ENCODE measurements at regions not wholly inside any gene's neighbourhood (a gene's known extent, or its start where the extent isn't known, plus 50 kb on each side); places are given as distances from the start of the nearest gene placed in this dataset.

DNA sequence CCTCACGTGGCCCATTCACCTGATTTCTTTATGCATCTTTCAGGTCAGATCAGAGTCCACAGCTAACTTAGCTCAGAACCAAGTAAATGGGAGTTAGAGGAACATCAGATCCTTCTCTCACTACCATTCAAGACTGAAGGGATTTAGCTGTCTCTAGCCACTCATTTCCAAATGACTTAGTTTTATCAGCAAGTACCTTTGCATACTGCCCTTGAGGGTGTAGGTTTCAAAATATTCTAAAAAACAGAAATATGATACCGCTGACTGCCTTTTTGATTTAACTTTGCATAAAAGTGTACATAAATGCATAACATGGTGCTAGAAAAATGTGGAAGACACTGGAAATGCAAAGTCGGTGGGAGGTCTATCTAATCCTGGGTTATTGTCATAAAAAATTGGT, 500.6 kb upstream of the CHORDC1 start:
- Histone ChIP-seq H3K79me2 (ENCODE audit: insufficient read depth, low read depth) (no peaks in the 10 kb centered on the region), H3K4me3 (IDR thresholded peaks at IDR 0.05; ENCODE audit: insufficient read depth, low read depth, low read length) (no peak overlapping the region), H3K9ac (no peak overlapping the region), H4K20me1 (ENCODE audit: insufficient read depth) (no peaks in the 10 kb centered on the region), H3K36me3 (ENCODE audit: insufficient read depth) (no peaks in the 10 kb centered on the region), H3K4me2 (no peak overlapping the region), H3K4me1 (ENCODE audit: low read depth, poor library complexity, severe bottlenecking) (no peaks in the 10 kb centered on the region), H3K27me3 (ENCODE audit: insufficient read depth, low read depth) (no peaks in the 10 kb centered on the region), H3K27ac (no peak overlapping the region), H2AFZ (ENCODE audit: low read depth) (no peak overlapping the region)
- TF ChIP-seq, protein P1, sequence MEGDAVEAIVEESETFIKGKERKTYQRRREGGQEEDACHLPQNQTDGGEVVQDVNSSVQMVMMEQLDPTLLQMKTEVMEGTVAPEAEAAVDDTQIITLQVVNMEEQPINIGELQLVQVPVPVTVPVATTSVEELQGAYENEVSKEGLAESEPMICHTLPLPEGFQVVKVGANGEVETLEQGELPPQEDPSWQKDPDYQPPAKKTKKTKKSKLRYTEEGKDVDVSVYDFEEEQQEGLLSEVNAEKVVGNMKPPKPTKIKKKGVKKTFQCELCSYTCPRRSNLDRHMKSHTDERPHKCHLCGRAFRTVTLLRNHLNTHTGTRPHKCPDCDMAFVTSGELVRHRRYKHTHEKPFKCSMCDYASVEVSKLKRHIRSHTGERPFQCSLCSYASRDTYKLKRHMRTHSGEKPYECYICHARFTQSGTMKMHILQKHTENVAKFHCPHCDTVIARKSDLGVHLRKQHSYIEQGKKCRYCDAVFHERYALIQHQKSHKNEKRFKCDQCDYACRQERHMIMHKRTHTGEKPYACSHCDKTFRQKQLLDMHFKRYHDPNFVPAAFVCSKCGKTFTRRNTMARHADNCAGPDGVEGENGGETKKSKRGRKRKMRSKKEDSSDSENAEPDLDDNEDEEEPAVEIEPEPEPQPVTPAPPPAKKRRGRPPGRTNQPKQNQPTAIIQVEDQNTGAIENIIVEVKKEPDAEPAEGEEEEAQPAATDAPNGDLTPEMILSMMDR (conservative IDR thresholded peaks at IDR 0.05; ENCODE audit: low read depth, low read length), result no peak

DNA sequence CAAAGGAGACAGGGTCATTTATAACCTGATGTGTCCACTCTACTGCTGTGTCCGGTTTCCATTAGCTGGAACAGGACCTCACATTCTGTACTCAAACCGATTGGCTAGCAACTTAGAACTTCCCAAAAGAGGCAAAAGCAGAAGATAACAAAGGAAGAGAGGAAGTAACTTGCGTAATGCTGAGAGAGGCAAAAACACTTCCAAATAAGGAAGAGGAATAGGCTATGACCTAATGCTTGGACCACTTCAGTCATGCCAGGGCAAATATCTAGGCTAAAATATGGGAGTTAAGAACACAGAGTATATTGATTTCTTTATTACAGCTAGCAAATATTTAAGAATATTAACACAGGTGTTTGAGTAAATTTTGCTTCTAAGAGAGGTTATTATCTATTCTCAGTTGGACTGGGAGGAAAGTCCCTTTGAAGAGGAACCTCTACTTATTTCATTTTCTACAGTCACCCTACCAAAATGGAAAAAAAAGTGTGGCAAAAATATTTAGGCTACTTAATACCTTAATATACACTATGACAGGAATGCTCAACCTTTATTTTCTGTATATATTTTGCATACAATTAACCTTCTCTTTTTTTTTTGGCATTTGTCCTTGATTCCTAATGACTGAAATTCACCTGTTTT, 499.8 kb upstream of the CHORDC1 start:
- H3K4me2 ChIP-seq, result no peak overlapping the region
- no peak overlapping the region for H3K4me3 ChIP-seq (IDR thresholded peaks at IDR 0.05; ENCODE audit: insufficient read depth, low read depth, low read length)
- TF ChIP-seq, protein P1 (conservative IDR thresholded peaks at IDR 0.05; ENCODE audit: low read depth, low read length), result no peak
- H2AFZ ChIP-seq (ENCODE audit: low read depth), result no peak overlapping the region
- H3K4me1 ChIP-seq (ENCODE audit: low read depth, poor library complexity, severe bottlenecking), result no peaks in the 10 kb centered on the region
- H3K27ac ChIP-seq, result no peak overlapping the region
- no peaks in the 10 kb centered on the region for H3K36me3 ChIP-seq (ENCODE audit: insufficient read depth)
- no peaks in the 10 kb centered on the region for H3K27me3 ChIP-seq (ENCODE audit: insufficient read depth, low read depth)
- H3K79me2 ChIP-seq (ENCODE audit: insufficient read depth, low read depth), result no peaks in the 10 kb centered on the region
- H3K9ac ChIP-seq, result no peak overlapping the region
- H4K20me1 ChIP-seq (ENCODE audit: insufficient read depth), result no peaks in the 10 kb centered on the region

DNA sequence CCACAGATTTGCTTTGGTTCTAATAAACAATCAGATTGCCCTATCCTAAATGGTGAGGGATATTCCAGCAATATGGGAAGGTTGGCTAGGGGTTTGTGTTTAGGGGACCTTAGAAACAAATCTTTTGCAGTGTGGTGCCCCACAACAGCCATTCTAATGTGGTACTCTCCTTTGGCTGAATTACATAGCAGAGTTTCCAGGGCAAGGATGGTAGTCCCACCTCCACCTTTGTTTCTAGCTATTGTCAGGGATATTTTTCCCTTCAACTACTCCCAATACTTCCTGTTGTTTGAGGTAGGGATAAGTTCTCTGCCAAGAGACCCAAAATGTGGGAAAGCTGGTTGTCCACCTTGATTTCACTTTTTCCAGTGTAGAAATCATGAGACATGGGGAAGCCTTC, 494.7 kb upstream of the CHORDC1 start:
- TF ChIP-seq, protein P1 (conservative IDR thresholded peaks at IDR 0.05; ENCODE audit: low read depth, low read length), result no peak
- H3K9ac ChIP-seq, result no peak overlapping the region
- no peaks in the 10 kb centered on the region for H3K79me2 ChIP-seq (ENCODE audit: insufficient read depth, low read depth)
- no peak overlapping the region for H2AFZ ChIP-seq (ENCODE audit: low read depth)
- H3K4me3 ChIP-seq (IDR thresholded peaks at IDR 0.05; ENCODE audit: insufficient read depth, low read depth, low read length), result no peak overlapping the region
- H3K4me1 ChIP-seq (ENCODE audit: low read depth, poor library complexity, severe bottlenecking), result no peaks in the 10 kb centered on the region
- no peaks in the 10 kb centered on the region for H3K27me3 ChIP-seq (ENCODE audit: insufficient read depth, low read depth)
- no peak overlapping the region for H3K27ac ChIP-seq
- H4K20me1 ChIP-seq (ENCODE audit: insufficient read depth), result no peaks in the 10 kb centered on the region
- no peaks in the 10 kb centered on the region for H3K36me3 ChIP-seq (ENCODE audit: insufficient read depth)
- H3K4me2 ChIP-seq, result no peak overlapping the region

DNA sequence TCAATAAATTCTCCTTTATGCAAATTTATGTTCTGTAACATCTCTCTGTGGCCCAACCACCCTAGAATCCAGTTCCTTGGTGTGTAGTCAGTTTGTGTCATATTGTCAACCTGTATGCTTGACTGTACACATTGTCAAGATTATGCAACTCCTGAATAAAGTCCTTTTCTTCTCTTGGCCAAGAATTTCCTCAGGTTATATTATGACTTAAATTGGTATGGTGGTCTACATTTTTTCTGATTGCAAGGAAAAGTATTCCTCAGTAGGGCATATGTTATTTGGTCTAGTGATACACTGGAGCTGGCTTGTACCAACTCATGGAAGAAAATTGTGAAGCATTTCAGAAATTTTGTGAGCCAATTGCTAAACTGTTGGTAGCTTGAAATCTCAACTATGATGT, 482.8 kb upstream of the CHORDC1 start:
- Histone ChIP-seq H3K79me2 (ENCODE audit: insufficient read depth, low read depth) (no peaks in the 10 kb centered on the region), H3K4me3 (IDR thresholded peaks at IDR 0.05; ENCODE audit: insufficient read depth, low read depth, low read length) (no peak overlapping the region), H3K4me1 (ENCODE audit: low read depth, poor library complexity, severe bottlenecking) (no peaks in the 10 kb centered on the region), H3K4me2 (no peak overlapping the region), H2AFZ (ENCODE audit: low read depth) (no peak overlapping the region), H3K27ac (no peak overlapping the region), H4K20me1 (ENCODE audit: insufficient read depth) (no peaks in the 10 kb centered on the region), H3K9ac (no peak overlapping the region), H3K36me3 (ENCODE audit: insufficient read depth) (no peaks in the 10 kb centered on the region), H3K27me3 (ENCODE audit: insufficient read depth, low read depth) (no peaks in the 10 kb centered on the region)
- TF ChIP-seq, protein P1 (conservative IDR thresholded peaks at IDR 0.05; ENCODE audit: low read depth, low read length), result no peak
